GM08714 (cell line): ENCODE measurements at regions not wholly inside any gene's neighbourhood (a gene's known extent, or its start where the extent isn't known, plus 50 kb on each side); places are given as distances from the start of the nearest gene placed in this dataset.

Experiments
- H3K4me3 ChIP-seq: fragments of 200-500 bp; sonication (Bioruptor generic); 2 replicates; pipeline ENCODE4 v1.5.1; 2014; ENCODE audit warnings: mild to moderate bottlenecking, low read length, inconsistent platforms
- ZNF274 ChIP-seq: IDR thresholded peaks from 2 replicates; pipeline ENCODE4 v1.6.1; 2012; ENCODE audit warnings: mild to moderate bottlenecking, low read depth, low read length

DNA sequence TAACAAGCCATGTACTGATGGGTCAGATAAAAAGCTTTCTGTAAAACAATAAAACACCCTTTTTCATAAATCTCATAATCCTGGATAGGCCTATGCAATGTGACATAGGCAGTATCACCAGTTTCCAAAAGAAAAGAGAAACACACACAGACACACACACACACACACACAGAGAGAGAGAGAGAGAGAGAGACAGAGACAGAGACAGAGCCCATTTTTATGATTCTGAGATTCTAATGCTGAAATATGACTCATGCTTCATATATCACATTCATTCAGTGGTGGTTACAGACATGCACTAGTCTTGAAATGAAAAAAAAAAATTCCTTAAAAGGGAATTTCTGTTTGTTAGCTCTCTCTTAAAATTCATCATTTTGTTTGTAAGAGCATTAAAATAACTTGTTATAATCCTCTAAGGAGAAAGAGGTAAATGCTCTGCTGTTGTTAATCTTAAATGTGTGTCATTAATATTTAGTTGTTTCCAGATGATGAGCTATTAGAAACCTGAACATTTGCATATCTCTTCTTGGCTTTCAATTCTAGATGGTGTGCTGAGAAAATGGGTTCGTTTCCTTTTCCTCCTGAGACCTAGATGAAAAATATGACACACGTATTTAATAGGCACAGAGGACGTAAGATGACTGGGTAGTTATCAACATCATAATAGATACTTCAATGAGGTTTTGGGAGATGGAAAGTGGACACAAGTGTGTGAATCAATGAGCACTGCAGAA is 1598.7 kb upstream of the ACVR2A start:
- H3K4me3 ChIP-seq, result no peak overlapping the region
- TF ChIP-seq ZNF274, result no peak

DNA sequence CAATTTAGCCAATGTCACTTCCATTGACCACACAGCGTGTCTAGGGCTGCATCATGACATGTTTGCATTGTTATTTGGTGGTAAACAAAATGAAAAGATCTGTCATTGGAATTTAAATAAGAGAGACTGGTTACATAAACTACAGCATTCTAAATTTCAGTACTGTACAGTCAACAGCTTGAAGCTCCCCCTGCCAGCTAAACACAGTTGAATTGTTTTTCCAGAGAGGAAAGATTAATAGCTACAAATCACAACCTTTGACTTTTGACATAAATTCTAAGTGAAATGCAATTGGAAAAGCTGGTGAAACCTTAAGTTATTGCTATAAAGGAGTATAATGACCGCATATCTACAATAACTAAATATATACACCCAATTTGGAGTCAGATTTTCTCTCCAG is 1600.0 kb upstream of the ACVR2A start:
- no peak for TF ChIP-seq ZNF274
- no peak overlapping the region for H3K4me3 ChIP-seq

DNA sequence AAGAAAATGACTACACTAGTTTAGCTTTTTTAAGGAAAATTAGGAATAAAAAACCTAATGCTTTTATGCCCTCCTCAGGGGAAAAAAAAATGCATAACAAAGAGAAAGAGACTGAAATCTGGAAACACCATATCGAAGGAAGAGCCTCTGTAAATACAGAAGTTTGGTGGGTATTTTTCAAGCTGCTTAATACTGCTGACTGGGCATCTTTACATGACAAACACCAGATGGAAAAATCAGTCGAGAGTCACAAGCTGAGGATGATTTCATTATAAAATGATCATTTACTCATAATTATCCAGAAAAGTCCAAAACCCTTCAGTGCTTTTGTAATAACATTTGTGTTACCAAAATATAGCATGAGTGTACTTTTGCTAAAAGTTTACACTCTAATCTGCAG is 1600.7 kb upstream of the ACVR2A start:
- no peak overlapping the region for H3K4me3 ChIP-seq
- TF ChIP-seq ZNF274, result no peak

DNA sequence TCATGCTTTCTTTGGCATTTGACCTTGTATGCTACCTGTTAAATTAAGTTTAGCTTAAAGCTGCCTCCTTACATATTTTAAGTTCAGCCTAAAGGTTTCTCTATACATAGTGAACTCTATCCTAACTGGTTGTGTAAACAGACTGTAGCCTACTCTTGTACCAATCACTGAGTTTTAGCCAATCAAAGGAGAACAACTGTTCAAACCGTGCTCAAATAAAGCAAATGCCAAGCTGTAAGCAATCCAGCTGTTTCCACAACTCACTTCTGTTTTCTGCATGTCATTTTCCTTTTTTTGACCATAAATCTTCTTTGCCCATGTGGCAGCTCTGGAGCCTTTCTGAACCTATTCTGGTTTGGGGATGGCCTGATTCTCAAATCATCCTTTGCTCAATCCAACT is 1603.8 kb upstream of the ACVR2A start:
- TF ChIP-seq ZNF274, result no peak
- H3K4me3 ChIP-seq, result no peak overlapping the region

DNA sequence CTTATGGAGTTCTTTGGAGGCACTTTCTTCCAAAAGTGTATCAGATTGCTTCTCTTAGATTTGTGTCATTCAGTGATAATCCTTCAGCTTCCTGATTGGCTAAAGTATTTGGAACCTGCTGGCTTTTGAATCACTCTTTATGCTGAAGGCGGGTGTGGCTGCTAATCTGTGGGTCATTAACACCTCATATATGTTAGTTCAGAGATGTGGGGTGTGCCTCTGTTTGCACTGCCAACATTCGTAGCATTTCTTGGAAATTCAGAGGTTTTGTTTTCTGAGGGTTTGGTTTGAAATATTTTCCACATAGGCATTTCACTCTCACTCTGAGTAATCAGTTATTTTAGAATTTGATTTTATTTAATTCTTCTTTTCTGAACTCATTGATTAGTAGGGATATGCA is 1604.4 kb upstream of the ACVR2A start:
- TF ChIP-seq ZNF274, result no peak
- H3K4me3 ChIP-seq, result no peak overlapping the region

DNA sequence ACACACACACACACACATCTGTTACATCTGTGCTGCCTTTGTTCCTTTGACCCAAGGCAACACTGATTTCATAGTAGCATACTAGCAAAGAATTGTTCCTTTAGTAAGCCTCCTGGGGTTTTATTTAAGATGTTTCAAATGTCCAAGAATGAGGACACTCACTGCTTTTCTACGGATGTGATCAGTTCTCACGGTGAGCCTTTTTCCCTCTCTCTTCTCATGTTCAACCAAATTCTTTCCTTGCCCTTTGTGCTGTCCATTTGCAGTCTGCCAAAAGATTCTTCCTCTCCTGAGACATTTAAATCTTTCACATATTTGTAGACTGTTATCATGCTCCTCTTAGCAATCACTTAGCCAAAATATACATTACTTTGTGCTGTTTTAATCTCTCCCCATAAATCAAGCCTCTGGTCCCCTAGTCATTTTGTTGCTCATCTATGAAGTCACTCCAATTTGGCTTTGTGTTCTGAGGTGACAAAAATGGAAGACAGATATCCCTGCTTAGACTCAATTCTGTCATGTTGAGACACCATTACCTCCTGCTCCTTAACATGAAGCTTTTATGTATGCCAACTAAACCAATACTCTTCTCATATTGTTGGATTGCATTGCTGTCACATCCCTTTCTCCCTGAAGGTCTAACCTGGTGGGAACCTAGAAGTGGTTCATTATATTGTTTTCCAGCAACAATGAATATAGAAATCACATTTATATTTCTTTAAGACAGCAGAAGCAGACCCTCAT is 1605.3 kb upstream of the ACVR2A start:
- no peak overlapping the region for H3K4me3 ChIP-seq
- TF ChIP-seq ZNF274, result no peak

DNA sequence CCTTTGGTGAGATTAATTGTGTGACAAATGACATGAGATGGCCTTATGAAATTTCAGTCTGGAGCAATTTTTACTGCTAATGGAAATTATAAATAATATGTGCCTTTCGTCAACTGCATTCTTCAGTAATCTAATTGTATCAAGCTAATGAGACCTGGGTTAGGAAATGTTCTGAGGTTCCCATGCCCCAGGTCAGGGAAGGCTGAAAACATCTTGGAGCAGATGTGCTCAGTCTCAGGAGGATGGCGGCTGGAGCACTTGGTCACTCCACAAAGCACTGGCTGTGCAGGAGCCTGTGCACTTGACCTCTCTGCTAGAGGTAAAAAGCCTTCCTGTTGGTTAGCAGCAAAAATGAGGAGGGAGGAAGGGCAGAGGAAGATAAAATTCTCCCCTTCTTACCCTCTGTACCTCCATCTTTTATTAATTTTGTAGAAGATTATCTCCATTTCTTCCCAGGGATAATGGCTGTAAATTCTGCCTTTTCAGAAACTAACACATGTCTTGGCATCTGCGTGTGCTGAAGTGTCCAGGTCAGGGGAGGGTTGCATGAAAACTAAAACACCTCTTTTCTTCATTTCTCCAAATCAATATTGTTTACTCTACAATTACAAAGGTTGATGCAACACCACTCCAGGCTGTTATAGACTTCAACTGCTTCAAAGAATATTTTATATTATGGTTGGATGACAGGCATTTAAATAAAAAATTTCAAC is 1606.4 kb upstream of the ACVR2A start:
- no peak overlapping the region for H3K4me3 ChIP-seq

DNA sequence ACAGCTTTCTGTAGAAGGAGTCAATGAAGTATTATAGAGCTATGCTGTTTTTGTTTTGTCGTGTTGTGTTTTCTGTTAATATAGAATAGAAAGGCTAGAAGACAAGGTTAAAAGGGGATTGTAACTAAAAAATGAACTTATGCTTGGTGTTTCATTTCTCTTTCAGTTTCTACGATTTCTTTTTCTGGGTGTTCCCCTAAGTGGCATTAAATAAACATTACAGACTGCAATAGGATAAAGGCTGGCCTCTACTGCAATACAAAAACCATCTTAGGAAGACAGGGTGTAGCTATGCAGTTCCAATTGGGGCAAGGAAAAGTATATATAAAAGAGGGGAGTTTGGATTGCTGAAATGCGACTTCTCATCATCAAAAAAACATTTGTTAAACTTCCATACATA is 1609.7 kb upstream of the ACVR2A start:
- TF ChIP-seq ZNF274, result no peak
- no peak overlapping the region for H3K4me3 ChIP-seq

More for the DNA sequence above, 1606.4 kb upstream of the ACVR2A start:
- no peak for TF ChIP-seq ZNF274

DNA sequence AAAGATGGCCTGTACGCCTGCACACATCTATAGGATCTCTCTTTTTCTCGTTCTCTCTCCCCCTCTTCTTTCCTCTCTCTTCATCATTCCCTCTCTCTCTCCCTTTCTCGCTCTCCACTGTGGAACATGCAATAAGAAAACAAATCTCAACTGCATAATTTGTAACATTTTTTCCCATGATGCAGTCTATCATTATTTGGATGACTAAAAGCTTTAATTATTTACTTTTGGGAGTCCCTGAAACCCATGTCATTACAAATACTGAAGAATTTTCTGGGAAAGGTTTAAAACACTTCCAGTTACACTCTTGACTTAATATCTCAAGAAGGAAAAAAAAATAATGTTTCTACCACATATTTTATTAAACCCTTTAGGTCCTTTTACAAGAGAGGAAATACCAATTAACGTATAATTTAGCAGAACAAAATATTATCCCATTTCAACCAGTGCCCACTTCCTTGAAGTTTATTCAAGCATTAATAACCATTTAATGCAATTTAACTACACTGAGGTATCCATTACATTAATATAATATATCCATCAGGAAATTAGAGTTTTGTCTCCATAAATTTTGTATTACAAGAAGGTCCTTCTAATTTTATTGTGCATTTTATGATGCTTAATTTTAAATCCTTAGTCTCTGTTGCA is 1615.2 kb upstream of the ACVR2A start:
- H3K4me3 ChIP-seq, result no peak overlapping the region
- no peak for TF ChIP-seq ZNF274

DNA sequence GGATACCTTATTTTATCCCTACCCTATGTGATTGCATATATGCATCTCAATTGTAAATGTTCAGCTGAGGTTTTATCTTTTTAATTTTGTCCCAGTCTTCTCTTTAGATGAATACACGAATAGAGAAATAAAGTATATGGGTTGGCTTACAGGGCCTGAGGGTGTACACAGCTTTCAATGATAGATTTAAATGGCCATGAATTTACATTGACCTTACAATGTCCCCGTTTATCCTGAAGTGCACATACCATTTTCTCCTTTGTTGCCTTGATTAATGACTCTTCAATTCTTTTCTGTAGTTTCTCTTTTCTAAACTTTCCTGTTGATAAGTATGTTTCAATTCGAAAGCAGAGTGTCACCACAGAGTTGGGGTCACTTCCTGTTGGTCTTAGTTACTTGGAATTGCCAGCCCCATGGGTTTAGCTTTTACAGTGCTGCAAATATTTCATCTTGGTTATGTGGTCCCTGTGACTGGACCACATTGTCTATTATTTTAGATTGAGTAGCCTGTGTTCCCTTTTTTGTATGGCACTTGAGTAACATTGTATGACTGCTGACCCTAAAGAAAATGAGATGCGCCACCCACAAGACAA is 1616.3 kb upstream of the ACVR2A start:
- TF ChIP-seq ZNF274, result no peak
- no peak overlapping the region for H3K4me3 ChIP-seq

DNA sequence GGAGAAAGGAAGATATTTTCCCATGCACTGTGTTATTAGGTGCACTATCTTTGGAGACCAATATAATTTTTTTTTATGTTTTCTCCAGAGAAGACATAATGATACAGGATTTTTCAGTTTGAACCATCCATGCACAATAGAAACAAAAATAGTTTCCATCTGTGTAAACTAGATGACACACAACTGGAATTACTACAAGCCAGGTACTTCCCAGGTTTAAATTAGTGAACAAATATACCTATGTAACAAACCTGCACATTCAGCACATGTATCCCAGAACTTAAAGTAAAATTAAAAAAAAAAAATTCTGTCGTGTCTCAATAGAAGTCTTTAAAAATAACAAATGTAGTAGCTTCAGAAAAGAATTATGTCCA is 1616.8 kb upstream of the ACVR2A start:
- H3K4me3 ChIP-seq, result no peak overlapping the region
- TF ChIP-seq ZNF274, result no peak

DNA sequence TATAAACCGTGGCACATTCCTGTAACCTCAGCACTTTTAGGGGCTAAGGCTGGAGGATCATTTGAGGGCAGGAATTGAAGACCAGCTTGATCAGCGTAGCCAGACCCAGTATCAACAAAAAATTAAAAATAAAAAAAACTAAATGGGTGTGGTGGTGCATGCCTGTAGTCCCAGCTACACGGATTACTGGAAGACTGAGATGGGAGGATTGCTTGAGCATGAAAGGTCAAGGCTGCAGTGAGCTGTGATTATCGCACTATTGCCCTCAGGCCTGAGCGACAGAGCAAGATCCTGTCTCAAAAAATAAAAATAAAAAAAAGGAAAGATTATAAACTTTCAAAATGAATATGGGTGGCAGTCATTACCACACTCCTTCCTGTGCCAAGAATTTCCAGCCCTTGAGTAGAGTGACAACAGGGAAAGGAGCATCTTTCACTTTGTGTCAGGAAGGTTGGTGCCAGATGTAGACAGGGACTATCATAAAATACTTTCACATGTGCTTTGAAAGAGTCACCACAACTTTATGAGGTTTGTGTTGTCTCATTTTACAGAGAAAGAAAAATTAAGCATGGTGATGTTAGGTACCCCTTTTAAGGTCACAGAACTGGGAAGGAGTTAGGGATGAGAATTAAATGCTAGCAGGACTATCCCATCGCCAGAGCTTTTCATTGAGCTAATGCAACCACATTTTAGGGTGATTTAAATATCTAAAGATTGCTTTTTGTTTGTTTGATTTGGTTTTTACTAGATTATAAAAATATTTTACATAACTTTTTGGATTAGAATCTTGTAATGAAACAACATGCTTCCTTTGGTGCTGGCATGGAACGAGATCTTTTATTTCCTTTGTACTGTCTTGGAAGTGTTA is 1617.4 kb upstream of the ACVR2A start:
- no peak for TF ChIP-seq ZNF274
- no peak overlapping the region for H3K4me3 ChIP-seq

DNA sequence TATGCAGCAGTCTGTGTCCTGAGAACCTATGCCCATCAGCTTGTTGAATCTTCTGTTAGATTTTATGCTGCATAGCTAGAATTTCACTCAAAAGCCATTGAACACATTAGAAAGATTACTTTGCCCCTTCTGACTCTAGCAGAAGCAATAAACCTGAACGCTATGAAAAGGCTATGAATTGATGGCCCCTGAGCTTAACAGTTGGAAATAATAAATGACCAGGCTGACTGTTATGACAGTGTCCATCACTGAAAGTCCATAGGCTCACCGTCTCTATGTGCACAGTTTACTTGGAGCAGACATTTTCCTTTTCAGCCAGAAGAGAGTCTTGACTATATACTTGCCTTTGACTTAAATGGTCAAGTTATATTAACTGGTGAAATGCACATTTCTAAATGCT is 1618.8 kb upstream of the ACVR2A start:
- H3K4me3 ChIP-seq, result no peak overlapping the region
- TF ChIP-seq ZNF274, result no peak
